MCF 10A (cell line): ENCODE measurements at regions not wholly inside any gene's neighbourhood (a gene's known extent, or its start where the extent isn't known, plus 50 kb on each side); places are given as distances from the start of the nearest gene placed in this dataset.

Source experiments
- BruUV-seq: library from RNA; stranded (reverse); fragments of 400-500 nt; replicated peaks from 2 replicates; lab custom pipeline; 2021; lab: Mats Ljungman, UMichigan
- CTCF ChIA-PET: fragments of 300-600 bp; sonication (Branson Sonifier 250); formaldehyde crosslinking; extraction: SDS; loops from one replicate; lab custom pipeline; 2021; ENCODE audit warnings: antibody characterized with exemption, inconsistent platforms; lab: Yijun Ruan, JAX
- POLR2A ChIA-PET: fragments of 300-600, 350-650 bp; sonication (Branson Sonifier 250); formaldehyde crosslinking; extraction: SDS; loops from one replicate; lab custom pipeline; 2020; ENCODE audit warnings: antibody characterized with exemption, inconsistent platforms; lab: Yijun Ruan, JAX
- DNase-seq: peaks from one replicate; pipeline ENCODE4 v3.0.0-alpha.2; 2018; ENCODE audit not compliant: unreplicated experiment
- H3K27ac Mint-ChIP-seq: one replicate; pipeline ENCODE4 v1.8.0; 2022; ENCODE audit warnings: mild to moderate bottlenecking, low read depth, mixed read lengths; ENCODE audit not compliant: unreplicated experiment
- H3K27me3 Mint-ChIP-seq: one replicate; pipeline ENCODE4 v1.8.0; 2022; ENCODE audit warnings: mixed read lengths; ENCODE audit not compliant: insufficient read depth, unreplicated experiment
- H3K36me3 Mint-ChIP-seq: one replicate; pipeline ENCODE4 v1.8.0; 2022; ENCODE audit warnings: mild to moderate bottlenecking, moderate library complexity, mixed read lengths; ENCODE audit not compliant: insufficient read depth, unreplicated experiment
- H3K4me1 Mint-ChIP-seq: one replicate; pipeline ENCODE4 v1.8.0; 2022; ENCODE audit warnings: mixed read lengths; ENCODE audit not compliant: insufficient read depth, unreplicated experiment
- H3K4me3 Mint-ChIP-seq: one replicate; pipeline ENCODE4 v1.8.0; 2022; ENCODE audit warnings: mild to moderate bottlenecking, moderate library complexity, mixed read lengths; ENCODE audit not compliant: unreplicated experiment
- H3K9me3 Mint-ChIP-seq: one replicate; pipeline ENCODE4 v1.8.0; 2022; ENCODE audit warnings: mixed read lengths; ENCODE audit not compliant: unreplicated experiment
- intact Hi-C: fragments of 100-400 bp; cut with micrococcal nuclease; formaldehyde crosslinking; loops from 2 replicates; pipeline ENCODE4 v1.14.1; 2022
- TF ChIP-seq, protein P1 (sequence below): fragments of 200-600 bp; IDR thresholded peaks from one replicate; pipeline ENCODE4 v1.8.0; 2022; ENCODE audit warnings: antibody characterized with exemption, mild to moderate bottlenecking; ENCODE audit not compliant: unreplicated experiment

DNA sequence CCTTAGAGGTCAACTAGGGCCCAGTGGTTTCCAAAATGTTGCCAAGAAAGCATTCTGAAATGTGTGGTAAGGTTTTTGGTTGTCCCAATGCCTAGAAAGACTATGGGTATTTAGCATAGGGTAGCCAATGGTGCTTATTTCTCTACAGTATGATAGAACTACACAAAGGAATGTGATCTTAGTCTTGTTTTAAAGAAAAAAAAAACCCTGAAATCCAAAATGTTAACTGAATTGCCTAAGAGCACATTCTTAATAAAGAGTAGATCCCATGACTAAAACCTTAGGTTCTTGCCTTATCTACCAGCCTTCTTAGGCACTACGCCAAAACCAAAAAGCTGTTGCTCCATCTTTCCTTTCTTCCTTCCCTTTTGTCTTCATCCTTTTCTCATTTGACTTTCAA is 428.2 kb downstream of the MRPL39 start:
- ChIA-PET CTCF (interaction anchor here (0.5 to 0.7 kb wide), 3 partner anchors 15 to 342 kb away, joined by 3 to 4 read pairs (median 3); no protein-coding TSS in a partner anchor), POLR2A (interaction anchor here (0.7 kb wide), 1 partner anchor 16 kb away, joined by 4 read pairs; no protein-coding TSS in a partner anchor)
- Mint-ChIP-seq H3K36me3 (no peaks in the 10 kb centered on the region), H3K4me3 (no peak overlapping the region), H3K27me3 (no peaks in the 10 kb centered on the region), H3K27ac (no peak overlapping the region), H3K9me3 (no peaks in the 10 kb centered on the region), H3K4me1 (peaks cover 20% of the 10 kb centered on the region)
- DNase-seq, result peak; percentile 48
- intact Hi-C loops, result no loop called here
- TF ChIP-seq, protein P1, sequence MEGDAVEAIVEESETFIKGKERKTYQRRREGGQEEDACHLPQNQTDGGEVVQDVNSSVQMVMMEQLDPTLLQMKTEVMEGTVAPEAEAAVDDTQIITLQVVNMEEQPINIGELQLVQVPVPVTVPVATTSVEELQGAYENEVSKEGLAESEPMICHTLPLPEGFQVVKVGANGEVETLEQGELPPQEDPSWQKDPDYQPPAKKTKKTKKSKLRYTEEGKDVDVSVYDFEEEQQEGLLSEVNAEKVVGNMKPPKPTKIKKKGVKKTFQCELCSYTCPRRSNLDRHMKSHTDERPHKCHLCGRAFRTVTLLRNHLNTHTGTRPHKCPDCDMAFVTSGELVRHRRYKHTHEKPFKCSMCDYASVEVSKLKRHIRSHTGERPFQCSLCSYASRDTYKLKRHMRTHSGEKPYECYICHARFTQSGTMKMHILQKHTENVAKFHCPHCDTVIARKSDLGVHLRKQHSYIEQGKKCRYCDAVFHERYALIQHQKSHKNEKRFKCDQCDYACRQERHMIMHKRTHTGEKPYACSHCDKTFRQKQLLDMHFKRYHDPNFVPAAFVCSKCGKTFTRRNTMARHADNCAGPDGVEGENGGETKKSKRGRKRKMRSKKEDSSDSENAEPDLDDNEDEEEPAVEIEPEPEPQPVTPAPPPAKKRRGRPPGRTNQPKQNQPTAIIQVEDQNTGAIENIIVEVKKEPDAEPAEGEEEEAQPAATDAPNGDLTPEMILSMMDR, result no peak
- no TSS peak for BruUV-seq

DNA sequence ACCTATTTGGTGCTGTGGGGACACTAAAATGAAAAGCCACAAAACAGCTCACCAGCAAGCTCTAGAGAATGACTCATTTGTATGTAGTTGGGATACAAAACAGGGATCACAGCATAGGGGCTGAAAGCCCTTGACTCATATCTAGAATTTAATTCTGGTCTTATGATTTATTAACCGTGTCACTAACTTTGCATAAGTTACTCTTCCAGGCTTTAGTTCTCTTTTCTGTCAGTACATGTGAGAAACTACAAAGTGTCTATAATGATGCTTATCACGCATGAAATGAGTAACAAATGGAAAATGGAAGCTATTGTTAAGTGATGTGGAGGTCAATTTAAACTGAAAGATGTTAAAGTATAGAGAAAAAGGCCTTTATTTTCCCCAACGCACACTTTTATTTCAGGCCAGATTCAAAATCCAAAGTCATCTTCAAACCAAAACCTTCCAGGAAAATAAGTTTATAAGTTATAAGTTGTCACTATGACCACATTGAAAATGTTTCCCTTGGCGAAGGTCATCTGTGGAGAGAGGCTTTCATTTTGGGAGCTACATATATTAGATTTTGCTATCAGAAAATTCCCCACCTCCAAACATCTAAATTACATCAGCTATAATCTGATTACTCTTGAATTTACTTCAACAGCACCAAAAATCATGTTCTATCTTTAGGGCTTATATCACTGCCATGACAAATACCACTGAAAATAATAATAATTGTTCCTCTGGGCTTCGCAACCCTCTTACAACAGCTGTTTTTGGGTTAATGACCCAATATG is 430.5 kb downstream of the MRPL39 start:
- BruUV-seq, result no TSS peak
- Mint-ChIP-seq H3K36me3 (no peaks in the 10 kb centered on the region), H3K9me3 (no peaks in the 10 kb centered on the region), H3K4me3 (no peak overlapping the region), H3K27ac (no peak overlapping the region), H3K27me3 (no peaks in the 10 kb centered on the region), H3K4me1 (peaks cover 23% of the 10 kb centered on the region)
- ChIA-PET POLR2A (no interaction called here), CTCF (interaction anchor here (0.6 to 0.7 kb wide), 3 partner anchors 16 to 1021 kb away, joined by 3 read pairs; no protein-coding TSS in a partner anchor)
- no peak for DNase-seq
- intact Hi-C loops, result no loop called here
- TF ChIP-seq, protein P1, result no peak

DNA sequence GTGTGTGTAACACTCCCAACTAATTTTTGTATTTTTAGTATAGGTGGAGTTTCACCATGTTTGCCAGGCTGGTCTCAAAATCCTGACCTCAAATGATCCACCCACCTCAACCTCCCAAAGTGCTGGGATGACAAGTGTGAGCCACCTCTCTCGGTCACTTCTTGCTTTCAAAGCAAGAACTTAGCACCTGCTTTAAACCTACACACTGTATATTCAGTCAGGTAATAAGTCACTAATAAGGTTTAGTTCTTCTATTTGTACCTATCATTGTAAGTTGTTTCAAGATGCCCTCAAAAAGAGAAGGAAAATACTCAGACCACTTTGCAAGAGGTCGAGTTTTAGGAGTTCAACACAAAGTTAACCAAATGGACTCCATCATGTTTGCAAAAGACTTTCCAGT is 431.3 kb downstream of the MRPL39 start:
- Mint-ChIP-seq H3K27me3 (no peaks in the 10 kb centered on the region), H3K9me3 (no peaks in the 10 kb centered on the region), H3K27ac (no peak overlapping the region), H3K4me1 (peaks cover 29% of the 10 kb centered on the region), H3K4me3 (no peak overlapping the region), H3K36me3 (no peaks in the 10 kb centered on the region)
- ChIA-PET CTCF (interaction anchor here (0.6 to 0.7 kb wide), 2 partner anchors 943 to 1020 kb away, joined by 3 to 4 read pairs; no protein-coding TSS in a partner anchor), POLR2A (no interaction called here)
- DNase-seq, result no peak
- TF ChIP-seq, protein P1, result no peak
- intact Hi-C loops, result no loop called here
- no TSS peak for BruUV-seq

DNA sequence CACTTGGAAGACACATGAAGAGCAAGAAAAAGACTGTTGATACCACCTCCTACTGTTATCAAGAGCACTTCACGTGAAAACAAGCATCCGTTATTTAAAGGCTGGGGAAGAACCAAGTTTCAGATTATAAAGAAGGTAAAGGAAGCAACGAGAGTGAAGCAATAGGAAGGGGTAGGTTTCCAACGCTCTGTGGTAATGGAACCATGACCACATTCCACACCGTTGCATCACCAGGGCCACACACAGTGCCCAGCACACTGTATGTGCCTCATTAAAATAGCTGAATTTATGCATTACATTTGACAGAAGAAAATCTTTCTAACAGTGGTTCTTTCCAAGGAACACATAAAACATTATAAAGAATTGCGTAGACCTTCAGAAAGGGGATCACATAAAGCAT is 435.8 kb downstream of the MRPL39 start:
- POLR2A ChIA-PET, result no interaction called here
- Mint-ChIP-seq H3K27me3 (no peaks in the 10 kb centered on the region), H3K4me1 (peaks cover 26% of the 10 kb centered on the region), H3K9me3 (peaks cover 10% of the 10 kb centered on the region), H3K36me3 (peaks cover 6% of the 10 kb centered on the region), H3K27ac (no peak overlapping the region), H3K4me3 (no peak overlapping the region)
- CTCF ChIA-PET, result no interaction called here
- DNase-seq, result peak; percentile 84
- intact Hi-C loops, result no loop called here
- BruUV-seq, result no TSS peak
- TF ChIP-seq, protein P1, result no peak
